SK-N-SH (cell line): ENCODE measurements at regions not wholly inside any gene's neighbourhood (a gene's known extent, or its start where the extent isn't known, plus 50 kb on each side); places are given as distances from the start of the nearest gene placed in this dataset.

Experiments used
- CTCF ChIA-PET: fragments of 300-600, 350-600 bp; formaldehyde crosslinking; extraction: SDS; loops from one replicate; lab custom pipeline; 2021; lab: Yijun Ruan, JAX
- POLR2A ChIA-PET: fragments of 350-600 bp; sonication (Branson Sonifier 250); formaldehyde crosslinking; extraction: SDS; loops from one replicate; lab custom pipeline; 2020; ENCODE audit warnings: antibody characterized with exemption, inconsistent platforms; lab: Yijun Ruan, JAX
- DNase-seq: peaks from one replicate; pipeline ENCODE4 v3.0.0; 2012
- H2AFZ ChIP-seq: fragments of 200-600 bp; sonication (generic); 2 replicates; pipeline ENCODE4 v1.8.1; 2016; ENCODE audit warnings: antibody characterized with exemption, mild to moderate bottlenecking, low read depth
- H3F3A ChIP-seq: fragments of 200-600 bp; sonication (generic); replicated peaks from 2 replicates; pipeline ENCODE3; 2016; ENCODE audit warnings: antibody characterized with exemption, mild to moderate bottlenecking; ENCODE audit not compliant: insufficient read depth
- H3K27ac ChIP-seq, 2 experiments: fragments of 200-500 bp in 1 of 2; fragments of 200-600 bp in 1 of 2; sonication (Bioruptor generic) in 1 of 2; sonication (generic), shearing (Covaris generic) in 1 of 2; 2 replicates each; pipeline versions ENCODE4 v1.5.1 to v1.6.1; 2014 to 2016; ENCODE audit warnings: low read depth in 2 of 2, inconsistent platforms in 1 of 2, low read length in 1 of 2, mild to moderate bottlenecking in 1 of 2, mixed read lengths in 1 of 2
- H3K27me3 ChIP-seq: fragments of 200-600 bp; sonication (generic), shearing (Covaris generic); 2 replicates; pipeline ENCODE4 v1.6.1; 2016; ENCODE audit warnings: mixed run types; ENCODE audit not compliant: insufficient read depth
- H3K36me3 ChIP-seq, 2 experiments: fragments of 200-500 bp in 1 of 2; fragments of 200-600 bp in 1 of 2; sonication (Bioruptor generic) in 1 of 2; sonication (generic) in 1 of 2; replicated peaks in 1 of 2; 2 replicates each; pipeline versions ENCODE3 to v1.5.1; 2014 to 2016; ENCODE audit warnings: low read length in 1 of 2, mild to moderate bottlenecking in 1 of 2; ENCODE audit not compliant: insufficient read depth in 2 of 2, control insufficient read depth in 1 of 2
- H3K4me1 ChIP-seq, 2 experiments: fragments of 200-500 bp in 1 of 2; fragments of 200-600 bp in 1 of 2; sonication (Bioruptor generic) in 1 of 2; sonication (generic), shearing (Covaris generic) in 1 of 2; 2 replicates each; pipeline versions ENCODE4 v1.5.1 to v1.6.1; 2014 to 2016; ENCODE audit warnings: low read depth in 1 of 2, low read length in 1 of 2, mixed run types in 1 of 2; ENCODE audit not compliant: insufficient read depth in 2 of 2, control insufficient read depth in 1 of 2
- H3K4me2 ChIP-seq: fragments of 200-600 bp; sonication (generic), shearing (Covaris generic); 2 replicates; pipeline ENCODE4 v1.6.1; 2017; ENCODE audit warnings: mixed run types
- H3K4me3 ChIP-seq, 2 experiments: fragments of 200-500 bp in 1 of 2; fragments of 200-600 bp in 1 of 2; sonication (Bioruptor generic) in 1 of 2; sonication (generic), shearing (Covaris generic) in 1 of 2; 2 replicates each; pipeline versions ENCODE4 v1.5.1 to v1.8.1; 2014 to 2016; ENCODE audit warnings: low read depth in 2 of 2, inconsistent platforms in 1 of 2, low read length in 1 of 2, mild to moderate bottlenecking in 1 of 2, mixed read lengths in 1 of 2, moderate library complexity in 1 of 2
- H3K79me2 ChIP-seq: fragments of 200-600 bp; sonication (generic); 2 replicates; pipeline ENCODE4 v1.8.1; 2017; ENCODE audit warnings: mild to moderate bottlenecking; ENCODE audit not compliant: insufficient read depth
- H3K9ac ChIP-seq: fragments of 200-600 bp; sonication (generic); 2 replicates; pipeline ENCODE4 v1.6.1; 2017; ENCODE audit warnings: mixed run types
- H3K9me2 ChIP-seq: fragments of 200-600 bp; sonication (generic); 2 replicates; pipeline ENCODE4 v1.6.1; 2017; ENCODE audit warnings: mixed run types
- H3K9me3 ChIP-seq: fragments of 200-600 bp; sonication (generic); 2 replicates; pipeline ENCODE4 v1.6.1; 2017; ENCODE audit warnings: mixed run types, mild to moderate bottlenecking, moderate library complexity
- H4K20me1 ChIP-seq: fragments of 200-600 bp; sonication (generic); 2 replicates; pipeline ENCODE4 v1.6.1; 2017; ENCODE audit warnings: mild to moderate bottlenecking, mixed run types; ENCODE audit not compliant: insufficient read depth
- CHD2 ChIP-seq: fragments of 150-350 bp; IDR thresholded peaks from 2 replicates; pipeline ENCODE4 v1.6.1; 2018; ENCODE audit warnings: low read length; ENCODE audit not compliant: partially characterized antibody
- ELF1 ChIP-seq: IDR thresholded peaks from 2 replicates; pipeline ENCODE4 v1.4.0; 2012
- EP300 ChIP-seq, 2 experiments: IDR thresholded peaks; 2 replicates each; pipeline versions ENCODE4 v1.4.0 to v1.6.1; 2012; ENCODE audit warnings: borderline replicate concordance in 1 of 2, low read depth in 1 of 2, low read length in 1 of 2
- EZH2phosphoT487 ChIP-seq: fragments of 200-600 bp; sonication (generic); IDR thresholded peaks from 2 replicates; pipeline ENCODE4 v1.6.1; 2017; ENCODE audit warnings: low read depth, mixed run types, mild to moderate bottlenecking, antibody characterized with exemption, moderate library complexity, borderline replicate concordance
- FOSL2 ChIP-seq: IDR thresholded peaks from 2 replicates; pipeline ENCODE4 v1.4.0; 2012; ENCODE audit warnings: low read depth, mild to moderate bottlenecking, moderate library complexity, borderline replicate concordance
- GATA2 ChIP-seq: sonication (generic); formaldehyde crosslinking; IDR thresholded peaks from 2 replicates; pipeline ENCODE4 v1.5.0; 2020; ENCODE audit warnings: mild to moderate bottlenecking, missing genetic modification reagents
- IRF3 ChIP-seq: fragments of 150-350 bp; IDR thresholded peaks from 2 replicates; pipeline ENCODE4 v1.6.1; 2016; ENCODE audit warnings: mild to moderate bottlenecking, low read depth, low read length
- JUND ChIP-seq: IDR thresholded peaks from 2 replicates; pipeline ENCODE4 v1.4.0; 2012
- MAX ChIP-seq: IDR thresholded peaks from 2 replicates; pipeline ENCODE4 v1.4.0; 2012; ENCODE audit warnings: low read depth
- MEF2A ChIP-seq: IDR thresholded peaks from 2 replicates; pipeline ENCODE4 v1.4.0; 2012; ENCODE audit warnings: low read depth, borderline replicate concordance
- MXI1 ChIP-seq: IDR thresholded peaks from 2 replicates; pipeline ENCODE4 v1.6.1; 2012; ENCODE audit warnings: mild to moderate bottlenecking, low read depth, low read length, improper control_type of control experiment
- NRF1 ChIP-seq: IDR thresholded peaks from 2 replicates; pipeline ENCODE4 v1.6.1; 2012; ENCODE audit warnings: low read depth, mild to moderate bottlenecking, low read length
- POLR2AphosphoS5 ChIP-seq: IDR thresholded peaks from 2 replicates; pipeline ENCODE4 v1.6.1; 2012; ENCODE audit warnings: low read depth, low read length
- RCOR1 ChIP-seq: fragments of 150-350 bp; IDR thresholded peaks from 2 replicates; pipeline ENCODE4 v1.6.1; 2017; ENCODE audit warnings: antibody characterized with exemption, low read length
- RXRA ChIP-seq: IDR thresholded peaks from 2 replicates; pipeline ENCODE4 v1.4.0; 2012; ENCODE audit warnings: low read depth, mild to moderate bottlenecking, borderline replicate concordance
- SIN3A ChIP-seq: IDR thresholded peaks from 2 replicates; pipeline ENCODE4 v1.6.1; 2012; ENCODE audit warnings: low read depth, mild to moderate bottlenecking, low read length, moderate library complexity, borderline replicate concordance
- SMC3 ChIP-seq: IDR thresholded peaks from 2 replicates; pipeline ENCODE4 v1.6.1; 2012; ENCODE audit warnings: low read depth, low read length, improper control_type of control experiment
- TAF1 ChIP-seq: IDR thresholded peaks from 2 replicates; pipeline ENCODE4 v1.6.1; 2012; ENCODE audit warnings: low read depth, mild to moderate bottlenecking, low read length, moderate library complexity, borderline replicate concordance
- TEAD4 ChIP-seq: IDR thresholded peaks from 2 replicates; pipeline ENCODE4 v1.4.0; 2012; ENCODE audit warnings: mild to moderate bottlenecking, borderline replicate concordance; ENCODE audit not compliant: insufficient read depth
- USF1 ChIP-seq: IDR thresholded peaks from 2 replicates; pipeline ENCODE4 v1.4.0; 2012; ENCODE audit warnings: low read depth, borderline replicate concordance
- USF2 ChIP-seq: fragments of 150-350 bp; IDR thresholded peaks from 2 replicates; pipeline ENCODE4 v1.6.1; 2017; ENCODE audit warnings: antibody characterized with exemption, low read length, low read depth, borderline replicate concordance
- YY1 ChIP-seq: IDR thresholded peaks from 2 replicates; pipeline ENCODE4 v1.4.0; 2012; ENCODE audit warnings: low read depth, mild to moderate bottlenecking
- ZBTB33 ChIP-seq: IDR thresholded peaks from 2 replicates; pipeline ENCODE4 v1.4.0; 2012; ENCODE audit warnings: low read depth, borderline replicate concordance
- WGBS: methylation state at CpG from one replicate; pipeline ENCODE4 v1.1.6; 2017; ENCODE audit warnings: low lambda C conversion rate; 5-methylcytosine and 5-hydroxymethylcytosine counted together

- Histone ChIP-seq H3K4me3 (no peak overlapping the region), H3K4me2 (no peak overlapping the region), H3K9ac (no peak overlapping the region)
- TF ChIP-seq RCOR1: no peak
- no peak for TF ChIP-seq EP300 (IDR thresholded peaks at IDR 0.05; ENCODE audit: borderline replicate concordance in 1 of 2, low read depth in 1 of 2, low read length in 1 of 2)
- no peak for TF ChIP-seq ELF1
- no peak for TF ChIP-seq NRF1
- TF ChIP-seq TAF1: no peak
- no peak for TF ChIP-seq CHD2
- TF ChIP-seq MAX: no peak
- TF ChIP-seq POLR2AphosphoS5: no peak
- TF ChIP-seq RXRA: no peak
- TF ChIP-seq, all 33 proteins: peak for 0
- no peaks in the 10 kb centered on the region for H3K9me3 ChIP-seq
- H3K79me2 ChIP-seq: no peaks in the 10 kb centered on the region
- H3K4me1 ChIP-seq: no peaks in the 10 kb centered on the region; a peak in 1 of 4 replicates
- no peak for DNase-seq
- ChIA-PET CTCF (interaction anchor here (0.6 kb wide), 1 partner anchor 19 kb away, joined by 3 read pairs; no protein-coding TSS in a partner anchor), POLR2A (no interaction called here)
- H3F3A ChIP-seq: peaks cover 2% of the 10 kb centered on the region
- H3K27me3 ChIP-seq: no peaks in the 10 kb centered on the region
- 55% methylated on average over 1 of the region's 1 CpG for WGBS
- no peaks in the 10 kb centered on the region for H4K20me1 ChIP-seq
- H3K27ac ChIP-seq: no peak overlapping the region
- peak overlapping the region; percentile 43; the same call in 1 of the 2 replicates for H2AFZ ChIP-seq
- no peaks in the 10 kb centered on the region for H3K9me2 ChIP-seq
- no peaks in the 10 kb centered on the region for H3K36me3 ChIP-seq
Measured at GRCh38 chr4:125116431-125116830, 198.3 kb upstream of the FAT4 start.

- Histone ChIP-seq H4K20me1 (no peaks in the 10 kb centered on the region), H3K4me3 (no peak overlapping the region), H3K9me3 (no peaks in the 10 kb centered on the region), H3K4me2 (no peak overlapping the region), H3K36me3 (no peaks in the 10 kb centered on the region), H2AFZ (no peak overlapping the region), H3K79me2 (no peaks in the 10 kb centered on the region), H3F3A (peaks cover 2% of the 10 kb centered on the region), H3K4me1 (no peaks in the 10 kb centered on the region; a peak in 1 of 4 replicates), H3K27me3 (no peaks in the 10 kb centered on the region), H3K27ac (no peak overlapping the region), H3K9me2 (no peaks in the 10 kb centered on the region), H3K9ac (no peak overlapping the region)
- DNase-seq: no peak
- POLR2A ChIA-PET: no interaction called here
- CTCF ChIA-PET: interaction anchor here (0.6 kb wide), 1 partner anchor 19 kb away, joined by 3 read pairs; no protein-coding TSS in a partner anchor
- 57% methylated on average over 5 of the region's 5 CpGs for WGBS
- TF ChIP-seq JUND (peak; percentile 74), USF1 (no peak), SIN3A (no peak), RCOR1 (no peak), FOSL2 (peak; percentile 64), POLR2AphosphoS5 (no peak), IRF3 (no peak), NRF1 (no peak), ZBTB33 (no peak), SMC3 (no peak), EZH2phosphoT487 (no peak), MXI1 (no peak), TEAD4 (peak; percentile 17; the same call in 1 of the 2 replicates), USF2 (no peak), ELF1 (no peak), EP300 (IDR thresholded peaks at IDR 0.05; ENCODE audit: borderline replicate concordance in 1 of 2, low read depth in 1 of 2, low read length in 1 of 2) (no peak), TAF1 (no peak), GATA2 (CRISPR knock-in tag) (no peak), YY1 (no peak), MEF2A (no peak)
Measured at GRCh38 chr4:125115941-125116340, 198.8 kb upstream of the FAT4 start.
